ENCODE measurements at regions not wholly inside any gene's neighbourhood (a gene's known extent, or its start where the extent isn't known, plus 50 kb on each side); places are given as distances from the start of the nearest gene placed in this dataset.
"Not testable (repeated sequence)": the region's sequence is repeated elsewhere in the genome, so short reads cannot be mapped to it uniquely, and the experiment has no call there.

DNA sequence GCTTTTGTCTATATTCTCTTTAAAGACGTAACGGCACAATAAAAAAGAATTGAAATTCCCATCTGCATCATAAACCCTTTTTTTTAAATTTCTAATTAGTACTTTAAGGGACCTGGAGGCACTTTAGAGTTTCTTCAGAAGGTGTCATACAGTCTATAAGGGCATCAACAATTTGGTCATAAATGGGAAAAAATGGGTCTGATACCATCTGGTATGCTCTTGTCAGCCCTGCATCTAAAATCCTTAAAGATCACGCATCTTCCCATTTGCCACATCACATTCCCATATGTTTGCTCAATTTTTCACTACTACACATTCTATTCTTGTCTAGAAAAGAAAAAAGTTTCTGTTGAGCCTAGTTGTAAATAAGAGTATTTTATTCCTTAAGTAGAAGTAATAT, 53.8 kb downstream of the COX7C start:
- DNase-seq, result no peak

DNA sequence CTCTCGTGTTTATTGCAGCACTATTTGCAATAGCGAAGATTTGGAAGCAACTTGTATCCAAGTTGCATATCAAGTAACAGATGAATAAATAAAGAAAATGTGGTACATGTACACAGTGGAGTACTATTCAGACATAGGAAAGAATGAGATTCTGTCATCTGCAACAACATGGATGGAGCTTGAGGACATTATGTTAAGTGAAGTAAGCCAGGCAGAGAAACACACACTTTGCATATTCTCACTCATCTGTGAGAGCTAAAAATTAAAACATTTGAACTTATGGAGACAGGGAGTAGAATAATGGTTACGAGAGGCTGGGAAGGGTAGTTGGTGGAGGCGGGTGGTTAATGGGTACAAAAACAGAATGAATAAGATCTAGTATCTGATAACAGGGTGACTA, 56.3 kb downstream of the COX7C start:
- DNase-seq, result no peak

DNA sequence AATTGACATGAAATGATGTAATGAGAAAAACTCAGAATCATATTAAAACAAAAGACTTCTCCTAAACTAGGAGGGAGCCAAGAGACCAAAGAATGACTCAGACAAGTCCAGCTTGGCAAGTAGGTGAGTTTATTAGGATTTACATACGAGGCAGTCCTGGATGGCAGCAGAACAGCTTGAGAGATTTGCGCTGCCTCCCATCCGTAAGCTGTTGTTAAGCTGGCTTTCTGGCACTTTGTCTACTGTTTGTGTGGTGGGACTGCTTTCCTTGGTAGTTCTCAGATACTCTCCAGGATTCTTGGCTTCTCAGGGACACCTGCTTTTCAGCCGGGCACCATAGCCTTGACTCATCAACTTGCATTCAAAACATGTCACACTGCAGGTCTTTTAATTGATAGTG, 57.6 kb downstream of the COX7C start:
- no peak for DNase-seq

DNA sequence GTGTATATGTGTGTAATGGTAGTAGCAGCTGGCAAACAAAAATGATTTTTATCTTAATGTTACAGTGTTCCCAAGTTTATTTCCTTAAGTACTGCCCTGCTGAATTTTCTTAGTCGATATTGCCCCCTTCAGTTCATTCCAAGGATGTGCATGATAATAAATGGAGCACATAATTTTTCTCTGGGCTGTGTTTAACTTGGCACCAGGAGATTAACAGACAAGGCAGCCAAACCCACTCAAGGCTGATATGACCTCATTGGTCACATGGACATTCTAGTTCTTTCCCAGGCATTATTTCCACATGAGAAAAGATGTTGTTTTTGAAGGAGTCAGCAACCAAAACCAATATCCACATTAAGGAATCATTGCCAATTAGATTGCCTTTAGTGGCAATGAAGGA, 61.8 kb downstream of the COX7C start:
- peak in 1 of 2 donors; percentile 26 for DNase-seq

DNA sequence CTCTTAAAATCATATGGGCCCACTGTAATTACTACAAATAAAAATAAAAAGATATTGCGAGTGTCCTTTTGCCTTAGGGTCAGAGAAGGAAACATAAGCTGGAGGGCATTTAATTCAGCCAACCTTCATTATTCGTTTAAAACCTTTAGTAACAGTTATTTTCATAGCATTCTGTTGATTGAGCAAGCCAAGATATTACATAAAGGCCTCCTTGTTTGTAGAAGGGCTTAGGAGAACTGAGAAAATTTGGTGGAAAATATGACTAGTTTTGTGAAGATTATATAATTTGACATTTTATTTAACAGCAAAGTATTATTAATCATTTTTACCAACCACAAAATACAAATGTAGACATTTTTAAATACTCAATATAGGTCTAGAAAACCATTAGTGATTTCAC, 62.2 kb downstream of the COX7C start:
- no peak for DNase-seq

DNA sequence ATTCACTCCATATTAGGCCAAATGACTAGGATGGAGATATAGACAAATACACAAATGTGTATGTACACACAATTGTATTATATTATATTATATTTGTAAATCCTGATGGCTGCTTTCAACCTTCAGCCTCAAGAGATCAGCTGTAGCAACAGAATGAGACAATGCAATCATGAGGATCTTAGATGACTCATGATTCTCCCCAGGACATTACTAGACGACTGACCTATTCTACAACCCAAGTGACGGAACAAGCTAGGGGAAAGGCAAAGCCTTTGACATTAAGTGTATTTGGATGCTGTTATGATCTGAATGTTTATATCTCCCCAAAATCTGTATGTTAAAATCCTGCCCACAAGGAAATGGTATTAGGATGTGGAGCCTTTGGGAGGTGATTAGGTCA, 66.5 kb downstream of the COX7C start:
- no peak for DNase-seq

DNA sequence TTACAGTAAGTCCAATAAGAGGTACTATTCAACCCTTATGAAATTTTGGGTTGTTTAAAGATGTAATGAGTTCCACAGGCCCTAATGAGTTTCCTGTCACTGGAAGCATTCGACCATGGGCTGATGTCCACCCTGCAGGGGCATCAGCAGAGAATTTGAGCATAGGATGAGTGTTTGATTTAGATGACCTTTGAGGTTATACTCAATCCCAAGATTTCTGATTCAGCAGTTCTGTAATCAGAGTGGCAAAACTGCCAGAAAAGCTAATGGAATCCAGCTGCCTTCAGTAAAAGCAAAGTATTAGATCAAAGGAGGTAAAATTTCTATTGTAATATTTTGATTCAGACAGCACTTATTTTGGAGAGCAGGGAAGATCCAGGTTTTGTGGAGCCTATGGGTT, 68.3 kb downstream of the COX7C start:
- no peak for DNase-seq

DNA sequence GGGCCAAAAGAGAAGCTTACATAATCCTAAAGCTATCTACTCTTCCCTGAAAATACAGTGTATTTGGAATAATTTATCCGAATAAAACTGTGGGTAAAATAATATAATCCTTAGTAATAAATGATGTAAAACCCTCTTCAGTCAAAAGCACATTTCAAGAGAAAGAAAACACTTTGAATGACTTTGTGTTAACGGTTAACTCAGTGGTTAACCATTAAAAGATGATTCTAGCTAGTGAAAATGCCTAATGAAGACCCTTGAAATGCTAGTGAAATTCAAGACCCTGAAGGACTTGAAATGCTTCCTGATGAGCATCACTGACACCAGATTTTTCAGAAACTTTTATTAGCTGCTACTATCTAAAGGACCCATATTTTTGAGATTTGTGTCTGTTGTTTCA, 70.7 kb downstream of the COX7C start:
- DNase-seq, result no peak

DNA sequence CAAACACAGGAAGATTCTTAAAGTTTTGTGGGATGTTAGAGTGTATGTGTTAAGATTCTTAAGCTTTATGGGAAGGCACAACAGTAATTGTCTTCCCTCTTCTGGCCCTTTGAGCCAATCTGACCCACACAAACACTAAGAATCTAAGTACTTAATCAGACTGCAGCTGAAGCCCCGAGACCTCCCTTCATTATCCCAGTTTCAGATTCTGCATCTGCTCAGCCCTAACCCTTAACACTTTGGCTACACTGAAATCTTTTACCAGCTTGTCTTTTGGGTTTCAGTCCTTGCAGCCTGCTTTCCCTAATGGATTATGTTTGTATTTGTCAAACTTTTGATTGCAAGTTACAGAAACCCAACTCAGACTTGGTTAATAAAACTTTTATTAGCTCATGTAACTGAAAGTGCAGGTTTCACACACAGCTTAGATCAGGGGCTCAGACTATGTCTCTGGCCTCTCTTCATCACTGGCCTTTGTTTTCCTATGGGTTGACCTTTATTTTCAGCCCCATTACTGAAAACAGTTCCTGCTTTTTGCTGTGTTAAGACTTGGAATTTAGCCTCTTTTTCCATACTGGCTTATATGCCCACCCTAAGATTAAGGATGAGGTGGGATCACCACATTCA, 71.5 kb downstream of the COX7C start:
- no peak for DNase-seq

DNA sequence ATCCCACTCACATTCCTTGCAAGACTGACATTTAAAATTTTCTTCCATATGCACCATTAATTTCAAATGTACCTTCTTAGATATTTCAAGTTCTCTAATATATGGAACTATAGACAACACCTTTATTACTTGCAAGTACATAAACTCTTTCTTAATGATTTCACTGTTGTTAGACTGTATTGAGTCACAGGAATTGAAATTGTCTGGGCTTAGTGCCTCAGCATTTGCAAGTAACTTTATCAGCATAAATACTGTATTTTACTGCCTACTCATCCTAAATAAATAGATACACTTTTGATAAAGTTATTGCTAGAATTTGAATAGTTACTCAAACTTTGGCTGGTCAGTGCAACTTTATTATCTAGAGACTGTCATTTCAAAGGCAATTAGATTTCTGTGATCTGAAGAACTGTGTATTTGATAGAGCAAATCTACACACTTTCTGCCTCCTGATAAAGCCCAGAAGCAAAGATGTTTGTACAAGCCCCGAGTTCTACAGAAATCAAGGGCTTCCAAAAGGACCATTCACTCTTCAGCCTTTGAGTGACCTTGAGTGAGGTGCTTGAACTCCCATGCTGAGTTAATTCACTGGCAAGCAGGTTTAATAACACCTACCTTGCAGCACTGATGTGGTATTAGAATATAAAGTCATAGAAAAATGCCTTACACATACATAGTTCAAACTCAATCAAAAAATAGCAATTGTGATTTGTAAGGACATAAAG, 91.6 kb downstream of the COX7C start:
- no peak for DNase-seq

DNA sequence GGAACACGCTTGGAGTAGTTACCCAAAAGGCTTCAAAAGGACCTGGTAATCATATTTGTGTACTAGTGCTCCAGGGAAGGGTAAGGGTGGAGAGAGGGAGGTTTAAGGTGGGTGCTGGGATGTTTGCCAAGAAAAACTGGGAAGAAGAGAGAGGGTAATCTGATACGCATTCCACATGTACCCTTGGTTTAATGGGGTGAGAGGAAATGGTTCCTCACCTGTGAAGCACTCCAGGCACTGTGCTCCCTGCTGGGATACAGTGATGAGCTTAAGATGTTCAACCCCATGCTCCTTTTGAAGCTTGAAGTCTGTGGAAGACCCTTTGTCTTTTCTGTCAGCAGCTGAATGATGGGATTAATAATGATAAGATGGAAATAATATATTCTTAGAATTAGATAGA, 98.4 kb downstream of the COX7C start:
- no peak for DNase-seq

DNA sequence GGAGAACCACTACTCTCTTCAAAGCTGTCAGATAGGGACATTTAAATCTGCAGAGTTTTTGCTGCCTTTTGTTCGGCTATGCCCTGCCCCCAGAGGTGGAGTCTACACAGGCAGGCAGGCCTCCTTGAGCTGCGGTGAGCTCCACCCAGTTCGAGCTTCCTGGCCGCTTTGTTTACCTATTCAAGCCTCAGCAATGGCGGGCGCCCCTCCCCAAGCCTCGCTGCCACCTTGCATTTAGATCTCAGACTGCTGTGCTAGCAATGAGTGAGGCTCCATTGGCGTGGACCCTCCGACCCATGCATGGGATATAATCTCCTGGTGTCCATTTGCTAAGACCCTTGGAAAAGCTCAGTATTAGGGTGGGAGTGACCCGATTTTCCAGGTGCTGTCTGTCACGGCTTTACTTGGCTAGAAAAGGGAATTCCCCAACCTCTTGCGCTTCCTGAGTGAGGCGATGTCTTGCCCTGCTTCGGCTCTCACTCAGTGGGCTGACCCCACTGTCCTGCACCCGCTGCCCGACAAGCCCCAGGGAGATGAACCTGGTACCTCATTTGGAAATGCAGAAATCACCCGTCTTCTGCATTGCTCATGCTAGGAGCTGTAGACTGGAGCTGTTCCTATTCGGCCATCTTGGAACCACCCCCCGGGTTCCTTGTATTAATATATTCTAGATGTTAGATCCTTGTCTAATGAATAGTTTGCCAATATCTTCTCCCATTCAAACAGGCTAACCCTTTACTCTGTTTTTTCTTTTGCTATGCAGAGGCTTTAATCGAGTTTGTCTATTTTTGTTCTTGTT, 113.8 kb downstream of the COX7C start:
- not testable (repeated sequence) for DNase-seq

DNA sequence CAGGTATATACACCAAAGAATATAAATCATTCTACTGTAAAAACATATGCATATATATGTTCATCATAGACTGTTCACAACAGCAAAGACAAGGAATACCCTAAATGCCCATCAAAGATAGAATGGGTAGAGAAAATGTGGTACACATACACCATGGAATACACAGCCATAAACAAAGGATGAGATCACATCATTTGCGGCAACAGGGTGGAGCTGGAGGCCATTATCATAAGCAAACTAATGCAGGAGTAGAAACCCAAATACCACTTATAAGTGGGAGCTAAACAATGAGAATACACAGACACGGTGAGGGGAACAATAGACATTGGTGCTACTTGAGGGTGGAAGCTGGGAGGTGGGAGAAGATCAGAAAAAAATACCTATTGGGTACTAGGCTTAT, 117.6 kb downstream of the COX7C start:
- DNase-seq, result no peak

DNA sequence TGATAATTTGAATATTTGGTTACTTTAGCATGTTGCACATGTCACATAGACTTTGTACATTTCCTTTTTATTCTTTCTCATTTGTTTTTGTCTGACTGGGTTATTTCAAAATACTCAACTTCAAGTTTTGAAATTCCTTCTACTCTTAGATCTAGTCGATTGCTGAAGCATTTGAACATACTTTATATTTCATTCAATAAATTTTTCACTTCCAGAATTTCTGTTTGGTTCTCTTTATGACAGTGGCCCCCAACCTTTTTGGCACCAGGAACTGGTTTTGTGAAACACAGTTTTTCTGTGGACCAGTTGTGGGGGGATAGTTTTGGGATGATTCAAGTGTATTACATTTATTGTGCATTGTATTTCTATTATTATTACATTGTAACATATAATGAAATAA, 119.8 kb downstream of the COX7C start:
- DNase-seq, result no peak

DNA sequence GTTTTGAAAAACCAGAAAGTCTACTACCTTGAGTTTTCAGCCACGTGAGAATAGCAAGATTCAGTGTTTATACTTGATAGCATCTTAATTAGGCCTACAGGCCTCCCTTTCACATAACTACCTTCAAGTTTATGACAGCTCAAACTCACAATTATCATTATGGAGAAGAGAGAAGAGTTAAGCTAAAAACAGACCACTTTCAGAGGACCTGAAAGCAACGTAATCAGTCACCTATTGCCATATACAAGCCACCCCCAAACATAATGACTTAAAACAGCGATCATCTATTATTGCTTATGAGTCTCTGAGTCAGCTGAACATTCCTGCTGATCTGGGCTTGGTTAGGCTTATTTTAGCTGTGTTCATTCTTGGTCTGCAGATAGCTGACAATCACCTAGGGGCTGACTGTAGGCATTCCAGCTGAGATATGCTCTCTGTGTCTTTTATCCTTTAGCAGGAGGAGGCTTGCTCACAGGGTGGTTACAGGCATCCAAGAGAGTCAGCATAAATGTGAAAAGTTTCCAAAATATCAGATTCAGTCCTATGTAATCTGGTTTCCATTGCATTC, 130.9 kb downstream of the COX7C start:
- no peak for DNase-seq

DNA sequence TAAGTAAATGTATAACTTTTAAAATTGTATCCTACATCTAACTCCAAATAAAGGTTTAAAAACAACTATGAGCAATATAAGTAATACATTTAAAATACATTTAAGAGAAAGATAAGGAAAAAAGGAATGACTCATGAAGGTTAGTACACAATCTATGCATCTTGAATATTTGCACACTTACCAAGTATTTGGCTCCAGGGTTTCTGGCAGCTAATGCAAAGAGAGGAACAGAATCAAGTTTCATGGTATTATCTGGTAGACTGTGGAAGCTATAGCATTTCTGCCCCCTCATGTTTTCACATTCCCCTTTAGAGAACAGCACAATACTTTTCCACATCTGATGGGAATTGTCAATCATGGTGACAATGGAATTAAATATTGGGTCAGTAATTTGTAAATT, 132.1 kb downstream of the COX7C start:
- no peak for DNase-seq

DNA sequence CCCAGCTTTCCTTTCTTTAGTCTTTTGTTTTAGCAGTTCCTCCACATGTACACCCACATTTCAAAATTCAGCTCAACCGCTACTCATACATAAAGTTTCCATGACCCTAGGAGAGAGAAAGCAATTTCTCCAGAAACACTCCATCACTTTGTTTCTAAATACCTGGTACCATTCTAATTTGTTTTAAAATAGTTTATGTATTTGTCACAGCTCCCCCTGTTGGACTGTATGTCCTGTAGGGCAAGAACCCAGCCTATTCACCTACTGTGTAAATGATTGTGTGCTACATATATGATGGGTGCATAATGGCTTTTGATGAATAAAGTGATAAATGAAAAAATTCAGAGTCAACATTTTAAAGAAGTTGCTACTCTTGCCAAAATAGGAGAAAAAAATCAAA, 139.1 kb downstream of the COX7C start:
- no peak for DNase-seq

DNA sequence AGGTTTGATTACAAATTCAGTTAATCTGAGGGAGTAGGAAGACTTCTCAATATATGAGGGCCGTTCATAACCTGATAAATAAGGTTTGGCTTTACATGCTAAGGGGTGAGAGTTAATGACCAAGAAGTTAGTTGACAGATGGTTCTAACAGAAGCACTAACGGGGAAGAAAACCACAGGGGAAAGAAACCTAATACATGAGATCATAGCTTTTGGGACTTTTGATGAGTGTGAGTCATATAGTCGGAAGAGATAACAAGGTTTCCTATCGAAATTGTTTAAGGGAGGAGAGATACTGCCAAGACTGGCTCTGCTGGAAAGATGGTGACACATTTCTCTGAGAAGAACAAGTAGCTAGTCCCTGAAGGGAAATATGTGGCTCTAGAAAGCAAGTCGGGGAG, 140.1 kb downstream of the COX7C start:
- DNase-seq, result no peak

DNA sequence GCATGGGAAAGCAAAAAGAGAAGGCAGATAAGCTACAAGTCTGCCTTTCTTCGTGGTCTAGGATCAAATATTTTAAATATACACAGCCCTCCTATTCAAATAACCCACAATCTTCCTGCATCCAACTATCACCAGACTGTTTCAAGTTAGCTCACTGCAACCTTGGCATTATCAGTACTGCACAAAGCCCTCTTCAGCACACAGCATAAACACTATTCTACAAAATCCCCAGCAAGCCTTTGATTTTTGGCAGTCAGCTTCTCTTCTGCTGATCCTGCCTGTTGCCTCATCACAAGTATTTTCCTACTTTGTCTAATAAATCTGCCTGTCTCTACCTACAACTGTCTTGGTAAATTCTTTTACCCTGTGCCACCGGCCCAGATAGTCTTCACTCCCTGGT, 142.9 kb downstream of the COX7C start:
- no peak for DNase-seq

DNA sequence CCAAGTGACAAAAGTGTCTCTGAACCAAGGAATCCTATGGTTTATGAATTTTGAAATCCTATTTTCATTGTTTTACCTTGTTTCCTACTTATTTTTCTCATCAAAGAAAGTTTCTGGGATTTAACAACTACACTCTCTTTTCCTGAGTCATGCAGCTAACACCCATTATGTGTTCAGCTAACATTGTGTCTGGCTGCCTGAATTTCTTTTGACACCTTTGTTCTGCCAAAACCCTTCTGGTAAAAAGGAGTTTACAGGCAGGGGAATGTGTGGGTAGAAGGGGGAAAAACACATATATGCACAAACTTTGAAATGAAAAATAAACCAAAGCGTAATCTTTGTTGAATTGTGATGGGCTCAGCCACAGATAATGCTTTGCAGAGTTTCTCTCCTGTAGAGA, 146.2 kb downstream of the COX7C start:
- DNase-seq, result no peak

DNA sequence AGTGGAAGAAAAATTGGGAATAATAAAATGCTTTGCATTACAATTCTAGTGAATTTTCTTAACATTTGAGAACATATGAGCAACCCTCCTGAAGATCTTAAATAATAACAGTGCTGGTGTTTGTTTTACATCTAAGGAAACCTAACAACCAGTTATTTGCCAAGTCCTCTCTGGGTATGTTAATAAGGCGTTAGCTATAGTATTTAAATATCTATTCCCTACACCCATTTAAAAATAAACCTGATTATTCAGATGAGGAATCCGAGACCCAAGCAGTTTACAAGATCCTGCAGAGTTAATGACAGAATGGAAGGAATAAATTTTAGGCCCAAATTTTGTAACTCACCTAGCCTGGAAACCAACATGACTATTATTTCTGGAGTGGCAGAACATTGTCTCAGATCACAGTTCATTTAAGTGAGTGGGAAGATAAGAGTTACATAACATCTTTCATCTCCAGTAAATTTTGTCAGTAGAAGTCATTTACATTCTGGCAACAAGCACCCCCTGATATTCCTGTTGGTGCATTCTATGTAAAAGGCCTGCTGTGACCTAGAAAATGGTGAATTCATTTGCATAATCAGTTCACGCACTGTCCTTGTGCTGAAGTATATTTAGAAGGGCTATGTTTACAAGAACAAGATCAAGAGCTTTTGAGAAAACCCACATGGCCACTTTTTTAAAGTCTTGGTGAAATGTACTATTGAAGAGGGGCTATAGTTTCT, 148.2 kb downstream of the COX7C start:
- no peak for DNase-seq

DNA sequence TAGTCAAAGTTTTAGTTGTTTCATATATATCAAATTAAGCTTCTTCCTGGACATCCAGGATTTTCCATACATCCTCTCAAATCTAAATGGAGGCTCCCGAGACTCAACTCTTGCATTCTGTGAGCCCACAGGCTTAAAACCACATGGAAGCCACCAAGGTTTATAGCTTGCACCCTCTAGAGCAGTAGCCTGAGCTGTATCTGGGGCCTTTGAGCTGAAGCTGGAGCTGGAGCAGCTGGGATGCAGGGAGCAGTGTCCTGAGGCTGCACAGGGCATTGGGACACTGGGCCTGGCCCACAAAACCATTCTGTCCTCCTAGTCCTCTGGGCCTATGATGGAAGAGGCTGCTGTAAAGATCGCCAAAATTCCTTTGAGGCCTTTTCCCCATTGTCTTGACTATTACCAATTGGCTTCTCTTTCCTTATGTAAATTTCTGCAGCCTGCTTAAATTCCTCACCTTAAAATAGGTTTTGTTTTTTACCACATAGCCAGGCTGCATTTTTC, 151.0 kb downstream of the COX7C start:
- no peak for DNase-seq

DNA sequence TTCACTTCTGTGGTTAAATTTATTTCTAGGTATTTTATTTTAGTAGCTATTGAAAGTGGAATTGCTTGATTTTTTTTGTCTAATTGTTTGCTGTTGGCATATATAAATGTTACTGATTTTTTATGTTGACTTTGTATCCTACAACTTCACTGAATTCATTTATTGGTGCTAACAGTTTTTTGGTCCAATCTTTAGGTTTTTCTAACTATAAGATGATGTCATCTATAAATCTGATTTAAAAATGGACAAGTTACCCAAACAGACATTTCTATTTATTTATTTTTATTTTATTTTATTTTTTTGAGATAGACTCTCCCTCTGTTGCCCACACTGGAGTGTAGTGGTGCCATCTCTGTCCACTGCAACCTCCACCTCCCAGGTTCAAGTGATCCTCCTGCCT, 162.3 kb downstream of the COX7C start:
- DNase-seq, result no peak

All from bone marrow (tissue), 2 donors.